ENCODE measurements at regions not wholly inside any gene's neighbourhood (a gene's known extent, or its start where the extent isn't known, plus 50 kb on each side); places are given as distances from the start of the nearest gene placed in this dataset.

DNA sequence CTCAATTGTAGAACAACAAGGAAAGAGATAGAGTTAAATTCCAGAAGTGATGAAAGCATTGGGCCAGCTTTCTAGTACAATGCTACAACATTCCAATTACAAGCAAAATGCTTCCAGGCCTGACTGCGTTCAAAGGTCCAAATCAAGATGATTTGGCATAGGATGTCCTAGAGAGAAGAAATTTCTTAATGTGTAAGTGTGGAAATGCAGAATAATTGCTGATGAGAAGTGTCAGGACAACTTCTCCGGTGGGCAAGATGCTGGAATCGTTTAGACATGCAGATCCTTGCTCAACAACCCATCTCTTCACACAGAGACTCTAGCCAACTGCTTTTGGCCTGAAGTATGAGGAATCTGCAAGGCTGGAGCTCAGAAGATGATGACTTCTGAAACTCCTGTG lies 71.1 kb upstream of the PDZRN3 start:
- DNase-seq (ENCODE audit: low spot score), result no peak

DNA sequence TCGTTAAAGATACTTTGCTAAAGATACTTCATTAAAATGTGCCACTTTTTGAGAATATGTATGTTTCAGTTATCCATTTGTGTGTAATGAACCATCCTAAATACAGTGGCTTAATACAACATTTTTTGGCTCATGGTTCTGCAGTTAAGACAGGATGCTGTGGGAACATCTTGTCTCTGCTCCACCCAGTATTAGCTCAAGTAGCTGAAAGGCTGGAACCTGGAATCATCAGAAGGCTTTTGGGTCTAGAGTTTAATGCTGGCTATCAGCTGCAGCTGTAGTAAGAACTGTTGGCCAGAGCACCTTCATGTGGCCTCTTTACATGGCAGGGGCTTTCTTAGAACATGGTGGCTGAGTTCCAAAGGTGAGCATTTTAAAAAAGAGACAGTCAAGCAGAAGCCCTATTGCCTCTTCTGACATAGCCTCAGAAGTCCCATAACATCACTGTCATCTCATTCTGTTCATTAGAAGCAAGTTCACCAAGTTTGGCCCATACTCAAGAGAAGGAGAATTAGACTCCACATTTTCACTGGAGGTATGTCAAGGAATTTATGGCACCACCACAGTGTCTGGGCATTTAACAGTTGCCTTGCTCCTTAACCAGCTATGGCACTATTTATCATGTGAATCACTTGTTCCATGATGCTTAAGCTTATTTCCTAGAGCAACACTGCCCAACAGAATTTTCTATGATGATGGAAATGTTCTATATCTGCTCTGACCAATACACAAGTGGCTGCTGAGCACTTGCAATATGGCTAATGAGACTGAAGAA lies 70.4 kb upstream of the PDZRN3 start:
- no peak for DNase-seq (ENCODE audit: low spot score)

DNA sequence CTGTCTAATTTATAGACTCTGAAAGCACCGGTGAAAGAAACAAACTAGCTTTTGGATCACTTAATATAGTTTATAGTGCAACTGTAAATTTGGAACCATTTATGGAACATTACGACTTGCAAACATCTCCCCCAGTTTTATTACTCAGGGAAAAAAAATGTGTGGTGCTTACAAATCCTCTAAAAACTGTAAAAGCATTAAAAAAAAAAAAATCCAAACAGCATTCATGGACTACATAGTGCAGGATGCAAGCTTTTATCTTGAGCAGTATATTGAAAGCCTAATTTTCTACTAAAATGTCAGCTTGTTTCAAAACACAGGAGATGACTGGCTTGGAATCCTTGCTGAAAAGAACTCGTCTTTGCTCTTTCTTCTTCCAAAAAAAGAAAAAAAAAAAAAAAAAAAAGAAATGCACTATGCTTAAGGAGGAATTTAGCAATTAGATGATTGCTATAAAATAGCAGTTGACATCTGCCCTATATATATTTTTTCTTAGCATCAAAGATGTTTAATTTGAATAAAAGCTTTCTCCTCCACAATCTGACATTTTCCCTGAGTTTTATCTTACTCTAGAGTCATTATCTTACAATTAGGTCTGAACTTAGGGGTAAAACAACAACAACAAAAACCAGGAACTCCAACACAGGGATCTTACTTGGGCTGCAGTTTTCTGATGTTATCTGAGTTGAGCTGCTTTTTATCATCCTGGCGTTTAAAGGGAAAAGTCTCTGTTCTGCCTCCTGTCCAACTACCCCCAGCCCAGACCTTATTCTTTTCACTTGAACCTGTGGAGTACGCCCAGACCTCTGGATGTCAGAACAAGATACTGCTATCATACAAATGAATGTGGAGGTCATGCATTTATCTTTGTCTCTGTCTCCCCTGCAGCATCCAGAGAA lies 62.6 kb upstream of the PDZRN3 start:
- no peak for DNase-seq (ENCODE audit: low spot score)

DNA sequence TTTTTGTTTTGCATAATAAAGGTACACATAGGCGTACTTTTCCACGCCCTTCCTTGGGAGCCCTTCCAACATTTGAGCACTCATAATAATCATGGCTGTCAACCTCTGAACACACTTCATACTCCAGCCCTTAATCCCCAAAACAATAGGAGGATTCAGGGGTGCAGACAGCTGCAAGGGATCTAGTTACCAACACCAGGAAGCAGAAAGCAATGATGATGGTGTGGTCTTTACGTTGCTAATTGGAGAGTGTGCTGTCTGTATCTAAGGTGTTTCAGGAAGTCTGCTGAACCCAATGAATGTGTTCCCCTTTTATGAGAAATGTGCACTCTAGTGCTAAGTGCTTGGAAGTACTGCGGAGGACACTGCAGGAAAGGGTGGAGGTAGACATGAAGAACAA lies 60.3 kb upstream of the PDZRN3 start:
- no peak for DNase-seq (ENCODE audit: low spot score)

DNA sequence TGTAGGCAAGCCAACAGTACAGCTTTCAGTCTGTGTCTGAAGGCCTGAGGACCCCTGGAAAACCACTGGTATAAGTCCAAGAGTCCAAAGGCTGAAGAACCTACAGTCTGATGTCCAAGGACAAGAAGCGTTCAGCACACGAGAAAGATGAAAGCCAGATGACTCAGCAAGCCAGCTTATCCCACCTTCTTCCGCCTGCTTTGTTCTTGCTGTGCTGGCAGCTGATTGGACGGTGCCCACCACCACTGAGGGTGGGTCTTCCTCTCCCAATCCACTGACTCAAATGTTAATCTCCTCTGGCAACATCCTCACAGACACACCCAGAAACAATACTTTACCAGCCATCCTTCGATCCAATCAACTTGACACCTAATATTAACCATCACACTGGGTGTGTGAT lies 59.0 kb upstream of the PDZRN3 start:
- DNase-seq (ENCODE audit: low spot score), result no peak

DNA sequence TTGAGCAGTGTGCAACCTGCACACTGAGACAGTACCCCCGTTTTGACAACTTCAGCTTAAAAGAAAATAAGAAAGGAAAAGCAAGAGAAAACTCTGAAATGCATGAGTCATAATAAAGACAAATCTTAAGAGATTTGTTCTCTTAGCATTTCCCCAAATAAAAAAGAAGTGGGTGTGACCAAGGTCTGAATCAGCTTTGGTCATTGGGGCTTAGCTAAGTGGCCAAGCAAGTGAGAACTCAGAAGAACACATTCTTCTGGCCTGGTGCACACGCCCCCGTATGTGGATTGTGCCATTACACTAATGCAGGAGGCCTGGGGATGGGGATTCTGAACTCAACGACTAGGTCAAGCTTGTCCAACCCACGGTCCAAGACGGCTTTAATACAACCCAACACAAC lies 56.9 kb upstream of the PDZRN3 start:
- DNase-seq (ENCODE audit: low spot score), result no peak

DNA sequence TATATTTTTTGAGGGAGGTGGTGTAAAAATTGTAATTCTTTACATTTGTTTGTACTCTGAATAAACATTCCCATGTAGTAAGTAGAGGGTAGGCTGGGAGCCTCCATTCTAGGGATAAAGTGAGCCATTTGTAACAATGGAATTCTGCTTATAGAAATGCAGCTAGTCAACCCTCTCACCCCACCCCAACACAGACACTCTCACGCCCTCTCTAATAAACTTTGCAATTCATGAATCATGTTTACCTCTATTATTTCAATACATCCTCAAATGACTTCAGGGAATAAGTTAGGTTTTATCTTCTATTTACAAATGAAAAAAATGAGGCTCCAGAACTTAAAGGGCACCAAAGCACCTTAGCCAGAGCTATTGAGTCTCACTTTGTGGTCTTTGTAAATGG lies 56.5 kb upstream of the PDZRN3 start:
- no peak for DNase-seq (ENCODE audit: low spot score)

DNA sequence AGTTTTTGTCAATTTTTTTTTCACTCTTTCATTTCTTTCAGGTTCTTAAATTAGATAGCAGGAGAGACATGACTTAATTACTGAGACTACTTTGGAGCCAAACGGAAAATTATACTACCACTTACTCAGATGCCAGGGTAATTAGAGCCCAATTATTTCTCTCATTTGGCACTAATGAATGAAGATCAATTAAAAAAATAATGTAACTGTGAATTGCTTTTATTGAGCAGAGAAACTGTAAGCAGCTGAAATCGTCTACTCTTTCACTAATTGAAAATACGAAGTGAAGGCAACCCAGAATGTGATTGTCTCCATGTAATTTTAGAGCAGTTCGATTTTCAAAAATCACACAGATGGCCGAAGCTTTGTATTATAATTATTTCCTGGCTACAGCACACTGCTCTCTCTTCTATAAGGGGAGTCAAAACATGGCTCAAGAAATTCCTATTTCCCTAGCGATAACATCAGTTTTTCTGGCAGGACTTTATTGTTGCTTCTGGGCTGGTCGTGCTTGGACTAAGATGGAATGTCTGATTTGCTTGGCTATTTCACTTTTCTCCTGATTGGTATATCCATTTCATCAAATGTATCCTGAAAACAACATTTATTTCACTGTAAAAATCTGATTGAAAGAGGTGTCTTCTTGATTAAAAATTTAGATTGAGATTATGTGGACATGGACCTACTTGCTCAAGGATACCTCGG lies 55.8 kb upstream of the PDZRN3 start:
- no peak for DNase-seq (ENCODE audit: low spot score)

DNA sequence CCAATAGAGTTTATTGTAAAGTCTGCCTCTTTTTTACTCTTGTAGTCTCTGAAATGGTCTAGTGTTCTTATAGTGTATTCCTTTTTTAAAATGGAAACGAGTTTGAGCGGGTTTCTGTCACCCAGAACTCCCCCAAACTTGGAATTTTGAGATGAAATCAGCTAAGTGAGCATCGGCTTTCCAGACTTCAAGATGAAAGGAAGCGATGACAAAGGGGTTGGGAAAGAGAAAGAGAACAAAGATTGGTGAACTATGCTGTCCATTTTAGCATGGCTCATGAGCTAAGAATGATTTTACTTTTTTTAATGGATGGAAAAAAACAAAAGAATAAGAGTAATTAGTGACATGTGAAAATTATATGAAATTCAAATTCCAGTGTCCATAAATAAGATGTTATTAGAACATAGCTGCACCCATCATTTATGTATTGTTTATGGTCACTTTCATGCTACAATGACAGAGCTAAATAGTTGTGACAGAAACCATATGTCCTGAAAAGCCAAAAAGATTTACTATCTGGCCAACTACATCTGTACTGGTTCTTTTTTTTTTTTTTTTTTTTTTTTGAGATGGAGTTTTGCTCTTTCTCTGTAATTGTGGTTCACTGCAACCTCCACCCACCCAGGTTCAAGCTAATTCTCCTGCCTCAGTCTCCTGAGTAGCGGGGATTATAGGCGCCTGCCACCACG lies 52.7 kb upstream of the PDZRN3 start:
- DNase-seq (ENCODE audit: low spot score), result no peak

Data from kidney capillary endothelial cell (primary cell).